MM.1S (cell line): ENCODE measurements at regions not wholly inside any gene's neighbourhood (a gene's known extent, or its start where the extent isn't known, plus 50 kb on each side); places are given as distances from the start of the nearest gene placed in this dataset.

Experiments used
- CTCF ChIP-seq: fragments of 300-600 bp; sonication (generic); IDR thresholded peaks from 2 replicates; pipeline ENCODE4 v1.5.1; 2016; ENCODE audit warnings: antibody characterized with exemption, low read length, mixed read lengths
- EZH2phosphoT487 ChIP-seq: fragments of 300-600 bp; sonication (generic); IDR thresholded peaks from 2 replicates; pipeline ENCODE4 v1.6.1; 2018; ENCODE audit warnings: antibody characterized with exemption, low read length

- TF ChIP-seq CTCF (no peak), EZH2phosphoT487 (no peak)
Observed at GRCh38 chr2:120883607-120884440, 148.2 kb downstream of the GLI2 start.
